K562 (cell line): ENCODE measurements at regions not wholly inside any gene's neighbourhood (a gene's known extent, or its start where the extent isn't known, plus 50 kb on each side); places are given as distances from the start of the nearest gene placed in this dataset.

Source experiments
- CTCF ChIP-seq, 3 experiments: IDR thresholded peaks in 2 of 3; conservative IDR thresholded peaks in 1 of 3; 2 replicates each; pipeline ENCODE4 v1.5.1; 2011 to 2012; ENCODE audit warnings: low read length in 3 of 3, mild to moderate bottlenecking in 3 of 3, control low read depth in 2 of 3, improper control_type of control experiment in 1 of 3, inconsistent platforms in 1 of 3, low read depth in 1 of 3, mixed read lengths in 1 of 3, moderate library complexity in 1 of 3; ENCODE audit not compliant: insufficient read depth in 2 of 3
- REST ChIP-seq, 2 experiments: fragments of 450-650 bp; formaldehyde crosslinking in 1 of 2; IDR thresholded peaks; 2 replicates each; pipeline versions ENCODE4 v1.4.0 to v1.6.1; 2014 to 2020; ENCODE audit warnings: mild to moderate bottlenecking in 2 of 2, borderline replicate concordance in 1 of 2, low read depth in 1 of 2
- ZBTB40 ChIP-seq, 2 experiments: fragments of 450-650 bp in 1 of 2; sonication (generic) in 1 of 2; formaldehyde crosslinking in 1 of 2; IDR thresholded peaks; 2 replicates each; pipeline versions ENCODE4 v1.7.1 to v1.9.0; 2016 to 2022; ENCODE audit warnings: inconsistent platforms in 1 of 2, mild to moderate bottlenecking in 1 of 2, missing genetic modification reagents in 1 of 2
- ZKSCAN8 ChIP-seq: fragments of 200-800 bp; sonication (Bioruptor generic); IDR thresholded peaks from 2 replicates; pipeline ENCODE4 v1.6.1; 2016; ENCODE audit warnings: missing genetic modification characterization, missing compliant biosample characterization

DNA sequence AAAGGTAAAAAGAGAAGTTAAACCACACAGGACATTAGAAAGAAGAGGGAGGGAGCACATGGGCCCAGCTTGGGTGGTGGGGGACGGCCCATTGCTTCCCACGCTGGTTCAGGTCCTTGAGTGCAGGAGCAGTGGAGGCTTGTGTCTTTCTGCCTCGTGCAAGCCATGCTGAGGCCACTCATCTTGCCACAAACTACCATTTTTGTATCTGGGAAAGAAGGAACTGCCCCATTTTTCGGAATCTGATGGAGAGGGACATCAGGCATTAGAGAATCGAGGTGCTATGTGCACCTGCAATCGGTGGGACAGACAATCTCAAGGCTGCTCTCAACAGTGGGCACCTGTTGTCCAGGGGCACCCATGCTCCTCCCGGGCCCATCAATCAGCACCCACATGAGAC is 234.5 kb downstream of the KLF13 start:
- TF ChIP-seq ZBTB40 (IDR thresholded peaks at IDR 0.05) = no peak
- TF ChIP-seq ZBTB40 (CRISPR knock-in tag; IDR thresholded peaks at IDR 0.05) = no peak
- no peak for TF ChIP-seq REST (IDR thresholded peaks at IDR 0.05; ENCODE audit: borderline replicate concordance)
- no peak for TF ChIP-seq REST (CRISPR knock-in tag; IDR thresholded peaks at IDR 0.05; ENCODE audit: low read depth)
- TF ChIP-seq ZKSCAN8 (CRISPR knock-in tag) = no peak
- TF ChIP-seq CTCF (IDR thresholded peaks at IDR 0.05 in 2 of 3, conservative IDR thresholded peaks at IDR 0.05 in 1 of 3; ENCODE audit: insufficient read depth in 2 of 3, low read depth in 1 of 3, low read length in 3 of 3) = no peak
